ENCODE measurements at regions not wholly inside any gene's neighbourhood (a gene's known extent, or its start where the extent isn't known, plus 50 kb on each side); places are given as distances from the start of the nearest gene placed in this dataset.

GRCh38 chr14:106507354-106507753 lies 981.0 kb downstream of the TMEM121 start:
- Histone ChIP-seq H3K27me3 (ENCODE audit: insufficient read depth, low read depth) (no peaks in the 10 kb centered on the region), H4K20me1 (ENCODE audit: insufficient read depth) (no peaks in the 10 kb centered on the region), H3K79me2 (ENCODE audit: insufficient read depth, low read depth) (no peaks in the 10 kb centered on the region), H3K4me3 (IDR thresholded peaks at IDR 0.05; ENCODE audit: insufficient read depth, low read depth, low read length) (no peak overlapping the region), H3K36me3 (ENCODE audit: insufficient read depth) (no peaks in the 10 kb centered on the region), H2AFZ (ENCODE audit: low read depth) (no peak overlapping the region), H3K4me2 (no peak overlapping the region), H3K27ac (no peak overlapping the region), H3K4me1 (ENCODE audit: low read depth, poor library complexity, severe bottlenecking) (no peaks in the 10 kb centered on the region), H3K9ac (no peak overlapping the region)
- TF ChIP-seq CTCF (conservative IDR thresholded peaks at IDR 0.05; ENCODE audit: low read depth, low read length) = no peak

GRCh38 chr14:106508216-106508615 lies 981.8 kb downstream of the TMEM121 start:
- no peak overlapping the region for H3K9ac ChIP-seq
- H4K20me1 ChIP-seq (ENCODE audit: insufficient read depth) = no peaks in the 10 kb centered on the region
- H3K27me3 ChIP-seq (ENCODE audit: insufficient read depth, low read depth) = no peaks in the 10 kb centered on the region
- TF ChIP-seq CTCF (conservative IDR thresholded peaks at IDR 0.05; ENCODE audit: low read depth, low read length) = peak; percentile 28; the same call in 1 of the 2 replicates
- H3K4me2 ChIP-seq = no peak overlapping the region
- H3K36me3 ChIP-seq (ENCODE audit: insufficient read depth) = no peaks in the 10 kb centered on the region
- H3K79me2 ChIP-seq (ENCODE audit: insufficient read depth, low read depth) = no peaks in the 10 kb centered on the region
- H3K4me3 ChIP-seq (IDR thresholded peaks at IDR 0.05; ENCODE audit: insufficient read depth, low read depth, low read length) = no peak overlapping the region
- H3K4me1 ChIP-seq (ENCODE audit: low read depth, poor library complexity, severe bottlenecking) = no peaks in the 10 kb centered on the region
- H3K27ac ChIP-seq = no peak overlapping the region
- H2AFZ ChIP-seq (ENCODE audit: low read depth) = no peak overlapping the region

- no peak overlapping the region for H3K4me3 ChIP-seq (IDR thresholded peaks at IDR 0.05; ENCODE audit: insufficient read depth, low read depth, low read length)
- no peaks in the 10 kb centered on the region for H3K27me3 ChIP-seq (ENCODE audit: insufficient read depth, low read depth)
- H3K4me1 ChIP-seq (ENCODE audit: low read depth, poor library complexity, severe bottlenecking) = no peaks in the 10 kb centered on the region
- H2AFZ ChIP-seq (ENCODE audit: low read depth) = no peak overlapping the region
- H3K36me3 ChIP-seq (ENCODE audit: insufficient read depth) = no peaks in the 10 kb centered on the region
- H3K9ac ChIP-seq = no peak overlapping the region
- no peaks in the 10 kb centered on the region for H3K79me2 ChIP-seq (ENCODE audit: insufficient read depth, low read depth)
- no peak overlapping the region for H3K27ac ChIP-seq
- H4K20me1 ChIP-seq (ENCODE audit: insufficient read depth) = no peaks in the 10 kb centered on the region
- H3K4me2 ChIP-seq = no peak overlapping the region
- TF ChIP-seq CTCF (conservative IDR thresholded peaks at IDR 0.05; ENCODE audit: low read depth, low read length) = no peak
Observed at GRCh38 chr14:106509176-106509575, 982.8 kb downstream of the TMEM121 start.

GRCh38 chr14:106509807-106510206 lies 983.4 kb downstream of the TMEM121 start:
- Histone ChIP-seq H3K4me3 (IDR thresholded peaks at IDR 0.05; ENCODE audit: insufficient read depth, low read depth, low read length) (no peak overlapping the region), H3K27me3 (ENCODE audit: insufficient read depth, low read depth) (no peaks in the 10 kb centered on the region), H3K9ac (no peak overlapping the region), H3K79me2 (ENCODE audit: insufficient read depth, low read depth) (no peaks in the 10 kb centered on the region), H3K4me2 (no peak overlapping the region), H3K27ac (no peak overlapping the region), H4K20me1 (ENCODE audit: insufficient read depth) (no peaks in the 10 kb centered on the region), H3K4me1 (ENCODE audit: low read depth, poor library complexity, severe bottlenecking) (no peaks in the 10 kb centered on the region), H2AFZ (ENCODE audit: low read depth) (no peak overlapping the region), H3K36me3 (ENCODE audit: insufficient read depth) (no peaks in the 10 kb centered on the region)
- TF ChIP-seq CTCF (conservative IDR thresholded peaks at IDR 0.05; ENCODE audit: low read depth, low read length) = no peak
